GM13976 (cell line): ENCODE measurements at regions not wholly inside any gene's neighbourhood (a gene's known extent, or its start where the extent isn't known, plus 50 kb on each side); places are given as distances from the start of the nearest gene placed in this dataset.

ENCODE experiments used
- DNase-seq: peaks from one replicate; pipeline ENCODE4 v3.0.0; 2012; ENCODE audit warnings: low spot score
- CTCF ChIP-seq: IDR thresholded peaks from 2 replicates; pipeline ENCODE4 v1.5.1; 2012; ENCODE audit warnings: borderline replicate concordance, mild to moderate bottlenecking; ENCODE audit not compliant: insufficient read depth; ENCODE audit errors: extremely low read depth, missing control alignments, control extremely low read depth
- in situ Hi-C: fragments of 300-500 bp; cut with MboI; formaldehyde crosslinking; loops from one replicate; pipeline ENCODE4 v1.12.0; 2022; ENCODE audit warnings: low sequenced_read_pairs, mixed read lengths, inconsistent platforms; ENCODE audit not compliant: unreplicated experiment

DNA sequence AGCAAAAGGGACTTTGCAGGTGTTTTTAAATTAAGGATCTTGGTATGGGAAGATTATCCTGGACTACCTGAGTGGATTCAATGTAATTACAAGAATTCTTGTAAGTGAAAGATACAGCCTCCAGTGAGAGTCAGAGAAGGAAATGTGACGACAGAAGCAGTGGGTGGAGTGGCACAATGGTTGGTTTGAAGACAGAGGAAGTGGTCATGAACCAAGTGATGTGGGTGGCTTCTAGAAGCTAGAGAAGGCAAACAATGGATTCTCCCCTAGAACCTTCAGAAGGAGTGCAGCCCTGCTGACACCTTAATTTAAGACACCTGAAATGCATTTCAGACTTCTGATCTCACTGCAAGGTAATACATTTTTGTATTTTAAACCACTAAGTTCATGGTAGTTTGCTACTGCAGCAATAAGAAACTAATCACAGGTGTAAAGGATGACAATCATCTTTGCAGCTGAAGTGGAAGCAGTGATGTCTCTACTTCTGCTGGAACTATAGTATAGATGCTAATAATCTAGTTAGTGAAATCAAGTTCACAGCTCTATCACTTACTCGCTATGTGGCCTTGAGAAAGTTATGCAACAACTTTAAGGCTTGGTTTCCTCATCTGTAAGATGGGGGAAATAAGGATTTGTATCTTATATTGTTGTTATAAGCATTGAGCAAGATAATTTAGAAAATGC lies 403.4 kb upstream of the SUCLG2 start:
- DNase-seq, result no peak
- no peak for TF ChIP-seq CTCF
- in situ Hi-C loops, result no loop called here

- no peak for TF ChIP-seq CTCF
- in situ Hi-C loops, result no loop called here
- DNase-seq, result no peak
Observed at GRCh38 chr3:68056556-68056955, 402.1 kb upstream of the SUCLG2 start.

DNA sequence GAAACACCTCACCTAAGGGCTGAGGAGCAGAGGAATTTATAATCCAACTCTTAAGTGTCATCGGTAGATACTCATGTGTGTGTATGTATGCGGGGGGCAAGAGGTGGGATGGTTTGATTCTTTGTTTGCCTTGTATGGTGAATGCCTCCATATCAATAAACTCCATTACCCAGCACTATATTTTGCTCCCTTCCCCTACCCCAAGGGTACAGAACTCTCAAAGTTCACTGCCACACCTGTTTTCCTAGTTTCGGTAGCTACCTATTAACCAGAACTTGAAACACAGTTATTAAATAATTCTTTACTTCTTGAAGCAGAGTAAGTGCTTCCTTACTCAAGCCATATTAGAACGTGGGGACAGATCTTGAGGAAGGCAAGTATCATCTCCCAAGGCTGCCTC lies 400.8 kb upstream of the SUCLG2 start:
- TF ChIP-seq CTCF, result no peak
- DNase-seq, result no peak
- in situ Hi-C loops, result no loop called here

- in situ Hi-C loops, result no loop called here
Observed at GRCh38 chr3:68049776-68050175, 395.4 kb upstream of the SUCLG2 start.

GRCh38 chr3:68045976-68046375 lies 391.6 kb upstream of the SUCLG2 start:
- TF ChIP-seq CTCF, result no peak
- in situ Hi-C loops, result no loop called here
- DNase-seq, result no peak

More at GRCh38 chr3:68049776-68050175, 395.4 kb upstream of the SUCLG2 start:
- no peak for TF ChIP-seq CTCF
- DNase-seq, result no peak

DNA sequence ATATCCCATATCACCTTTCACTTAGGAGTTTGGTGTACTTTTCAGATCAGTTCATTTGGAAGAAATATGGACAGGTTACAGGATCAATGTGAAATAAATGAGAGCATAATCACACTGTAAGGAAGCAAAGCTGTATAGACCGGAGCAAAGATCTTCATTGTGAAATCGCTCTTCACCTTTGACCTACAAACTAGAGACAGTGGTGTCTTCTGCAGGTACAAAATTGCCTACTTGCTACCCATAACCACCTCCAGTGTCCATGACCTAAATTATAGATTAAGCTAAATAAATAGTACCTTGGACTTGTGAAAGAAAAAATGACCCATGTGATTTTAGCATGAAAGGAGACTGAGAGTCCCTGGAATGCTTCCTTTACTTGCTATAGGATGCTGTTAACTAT lies 379.5 kb upstream of the SUCLG2 start:
- in situ Hi-C loops, result no loop called here
- no peak for DNase-seq
- no peak for TF ChIP-seq CTCF
